Chondrocyte (in vitro differentiated cells): ENCODE measurements at regions not wholly inside any gene's neighbourhood (a gene's known extent, or its start where the extent isn't known, plus 50 kb on each side); places are given as distances from the start of the nearest gene placed in this dataset.

ENCODE experiments used
- DNase-seq: peaks from one replicate; pipeline ENCODE4 v3.0.0; 2021; ENCODE audit warnings: mixed read lengths, low spot score
- H3K27ac Mint-ChIP-seq: one replicate; pipeline ENCODE4 v1.8.0; 2021; ENCODE audit warnings: mild to moderate bottlenecking, moderate library complexity, mixed read lengths; ENCODE audit not compliant: unreplicated experiment
- H3K27me3 Mint-ChIP-seq: 2 replicates; pipeline ENCODE4 v1.8.0; 2021; ENCODE audit warnings: low read depth, mixed read lengths
- H3K36me3 Mint-ChIP-seq: 2 replicates; pipeline ENCODE4 v1.8.0; 2021; ENCODE audit warnings: low read depth, mixed read lengths
- H3K4me1 Mint-ChIP-seq: 2 replicates; pipeline ENCODE4 v1.8.0; 2021; ENCODE audit warnings: low read depth, mild to moderate bottlenecking, mixed read lengths
- H3K4me3 Mint-ChIP-seq: one replicate; pipeline ENCODE4 v1.8.0; 2021; ENCODE audit warnings: mild to moderate bottlenecking, moderate library complexity, mixed read lengths; ENCODE audit not compliant: unreplicated experiment
- H3K9me3 Mint-ChIP-seq: 2 replicates; pipeline ENCODE4 v1.8.0; 2021; ENCODE audit warnings: low read depth, mixed read lengths
- CTCF ChIP-seq: fragments of 200-600 bp; sonication (generic); IDR thresholded peaks from 2 replicates; pipeline ENCODE4 v1.5.0; 2021; ENCODE audit warnings: antibody characterized with exemption, mild to moderate bottlenecking, moderate library complexity

GRCh38 chr17:71798701-71799100 is 322.1 kb upstream of the SOX9 start:
- Mint-ChIP-seq H3K9me3 (no peaks in the 10 kb centered on the region), H3K27me3 (no peaks in the 10 kb centered on the region), H3K4me3 (no peak overlapping the region), H3K27ac (no peak overlapping the region), H3K36me3 (no peaks in the 10 kb centered on the region), H3K4me1 (peaks cover 5% of the 10 kb centered on the region)
- DNase-seq = no peak
- no peak for TF ChIP-seq CTCF

- Mint-ChIP-seq H3K9me3 (no peaks in the 10 kb centered on the region), H3K4me1 (no peaks in the 10 kb centered on the region), H3K27me3 (no peaks in the 10 kb centered on the region), H3K36me3 (no peaks in the 10 kb centered on the region), H3K4me3 (no peak overlapping the region), H3K27ac (no peak overlapping the region)
- DNase-seq = no peak
- TF ChIP-seq CTCF = no peak
Observed at GRCh38 chr17:71799657-71800056, 321.2 kb upstream of the SOX9 start.

- no peaks in the 10 kb centered on the region for H3K36me3 Mint-ChIP-seq
- TF ChIP-seq CTCF = no peak
- H3K4me1 Mint-ChIP-seq = no peaks in the 10 kb centered on the region
- no peaks in the 10 kb centered on the region for H3K9me3 Mint-ChIP-seq
- H3K27me3 Mint-ChIP-seq = no peaks in the 10 kb centered on the region
- no peak for DNase-seq
- no peak overlapping the region for H3K27ac Mint-ChIP-seq
- H3K4me3 Mint-ChIP-seq = no peak overlapping the region
Observed at GRCh38 chr17:71801301-71801700, 319.5 kb upstream of the SOX9 start.

GRCh38 chr17:71802663-71803062 is 318.2 kb upstream of the SOX9 start:
- H3K4me3 Mint-ChIP-seq = no peak overlapping the region
- H3K4me1 Mint-ChIP-seq = peaks cover 3% of the 10 kb centered on the region
- no peak for DNase-seq
- no peaks in the 10 kb centered on the region for H3K27me3 Mint-ChIP-seq
- H3K27ac Mint-ChIP-seq = no peak overlapping the region
- no peak for TF ChIP-seq CTCF
- peaks cover 2% of the 10 kb centered on the region for H3K9me3 Mint-ChIP-seq
- no peaks in the 10 kb centered on the region for H3K36me3 Mint-ChIP-seq

GRCh38 chr17:71803656-71804284 is 317.1 kb upstream of the SOX9 start:
- Mint-ChIP-seq H3K27ac (no peak overlapping the region), H3K4me3 (no peak overlapping the region), H3K36me3 (no peaks in the 10 kb centered on the region), H3K27me3 (no peaks in the 10 kb centered on the region), H3K9me3 (peaks cover 2% of the 10 kb centered on the region), H3K4me1 (peaks cover 5% of the 10 kb centered on the region)
- no peak for TF ChIP-seq CTCF
- DNase-seq = no peak
